Renal pelvis (tissue), 1 donor: ENCODE measurements at regions not wholly inside any gene's neighbourhood (a gene's known extent, or its start where the extent isn't known, plus 50 kb on each side); places are given as distances from the start of the nearest gene placed in this dataset.
A peak's percentile ranks its signal among the peaks of the same experiment; 100 is the strongest.
"Not testable (repeated sequence)": the region's sequence is repeated elsewhere in the genome, so short reads cannot be mapped to it uniquely, and the experiment has no call there.

Experiments
- DNase-seq: peaks from one replicate; pipeline ENCODE4 v3.0.0-alpha.2; 2013

GRCh38 chr18:59800897-59801296 is 98.9 kb upstream of the PMAIP1 start:
- DNase-seq, result no peak

GRCh38 chr18:59799383-59800015 is 100.3 kb upstream of the PMAIP1 start:
- peak; percentile 19 for DNase-seq

GRCh38 chr18:59795882-59796281 is 98.7 kb upstream of the CCBE1 start:
- no peak for DNase-seq

GRCh38 chr18:59792353-59792752 is 95.1 kb upstream of the CCBE1 start:
- DNase-seq, result no peak

- not testable (repeated sequence) for DNase-seq
Measured at GRCh38 chr18:59790346-59790936, 93.2 kb upstream of the CCBE1 start.

- no peak for DNase-seq
Measured at GRCh38 chr18:59788791-59789106, 91.5 kb upstream of the CCBE1 start.

GRCh38 chr18:59787998-59788790 is 91.0 kb upstream of the CCBE1 start:
- no peak for DNase-seq

- DNase-seq, result no peak
Measured at GRCh38 chr18:59784694-59785093, 87.5 kb upstream of the CCBE1 start.

- DNase-seq, result peak; percentile 41
Measured at GRCh38 chr18:59783138-59783537, 85.9 kb upstream of the CCBE1 start.

GRCh38 chr18:59779979-59780378 is 82.8 kb upstream of the CCBE1 start:
- DNase-seq, result no peak

- DNase-seq, result no peak
Measured at GRCh38 chr18:59778434-59778833, 81.2 kb upstream of the CCBE1 start.

GRCh38 chr18:59777636-59778035 is 80.4 kb upstream of the CCBE1 start:
- DNase-seq, result no peak

GRCh38 chr18:59769129-59769865 is 72.1 kb upstream of the CCBE1 start:
- no peak for DNase-seq

GRCh38 chr18:59768409-59768808 is 71.2 kb upstream of the CCBE1 start:
- no peak for DNase-seq

GRCh38 chr18:59767732-59768131 is 70.5 kb upstream of the CCBE1 start:
- DNase-seq, result no peak

GRCh38 chr18:59765343-59765742 is 68.1 kb upstream of the CCBE1 start:
- DNase-seq, result no peak

GRCh38 chr18:59764281-59764680 is 67.1 kb upstream of the CCBE1 start:
- no peak for DNase-seq

GRCh38 chr18:59763541-59764136 is 66.4 kb upstream of the CCBE1 start:
- no peak for DNase-seq

GRCh38 chr18:59760619-59761600 is 63.7 kb upstream of the CCBE1 start:
- no peak for DNase-seq

- DNase-seq, result no peak
Measured at GRCh38 chr18:59760212-59760611, 63.0 kb upstream of the CCBE1 start.

GRCh38 chr18:59758837-59759236 is 61.6 kb upstream of the CCBE1 start:
- no peak for DNase-seq
